Gastroesophageal sphincter (tissue), 4 donors: ENCODE measurements at regions not wholly inside any gene's neighbourhood (a gene's known extent, or its start where the extent isn't known, plus 50 kb on each side); places are given as distances from the start of the nearest gene placed in this dataset.
A peak's percentile ranks its signal among the peaks of the same experiment; 100 is the strongest.

Source experiments
- ATAC-seq: fragments of 150-250 bp; one replicate; pipeline ENCODE4 v1.9.1; 2016; ENCODE audit warnings: mild to moderate bottlenecking, moderate library complexity
- H3K27ac ChIP-seq, 4 donors: fragments of 200-600 bp; sonication (generic) in 3 of 4; 1 replicate in 3 of 4; 2 replicates in 1 of 4; pipeline ENCODE4 v1.5.1; 2016 to 2019
- H3K27me3 ChIP-seq: fragments of 200-600 bp; sonication (generic); one replicate; pipeline ENCODE4 v1.5.1; 2019
- H3K36me3 ChIP-seq, 2 donors: fragments of 200-600 bp; sonication (generic); one replicate each; pipeline ENCODE4 v1.5.1; 2019; ENCODE audit warnings: control low read depth in 1 of 2
- H3K4me1 ChIP-seq, 3 donors: fragments of 200-600 bp; sonication (generic); 1 replicate in 2 of 3; 2 replicates in 1 of 3; pipeline ENCODE4 v1.5.1; 2016 to 2019; ENCODE audit warnings: control low read depth in 2 of 3
- H3K4me3 ChIP-seq, 2 donors: fragments of 200-600 bp; sonication (generic); one replicate each; pipeline ENCODE4 v1.5.1; 2019; ENCODE audit warnings: mild to moderate bottlenecking in 1 of 2, moderate library complexity in 1 of 2
- H3K9me3 ChIP-seq, 3 donors: fragments of 200-600 bp; sonication (generic); one replicate each; pipeline ENCODE4 v1.5.1; 2017 to 2019; ENCODE audit warnings: control low read depth in 2 of 3
- CTCF ChIP-seq, 4 experiments: fragments of 200-600 bp in 2 of 4; fragments of 450-650 bp in 2 of 4; sonication (generic) in 1 of 4; IDR thresholded peaks; one replicate each; pipeline ENCODE4 v1.5.1; 2017 to 2019; ENCODE audit warnings: antibody characterized with exemption in 4 of 4, mild to moderate bottlenecking in 2 of 4, moderate library complexity in 2 of 4
- EP300 ChIP-seq: sonication (generic); formaldehyde crosslinking; IDR thresholded peaks from one replicate; pipeline ENCODE4 v1.6.1; 2017; ENCODE audit warnings: antibody characterized with exemption, mild to moderate bottlenecking
- POLR2A ChIP-seq, 2 donors: fragments of 450-650 bp; IDR thresholded peaks; one replicate each; pipeline ENCODE4 v1.6.1; 2017; ENCODE audit warnings: antibody characterized with exemption in 2 of 2, mild to moderate bottlenecking in 2 of 2, moderate library complexity in 1 of 2
- POLR2AphosphoS5 ChIP-seq: sonication (generic); formaldehyde crosslinking; IDR thresholded peaks from one replicate; pipeline ENCODE4 v1.6.1; 2017; ENCODE audit warnings: antibody characterized with exemption
- WGBS, 2 donors: methylation state at CpG; one replicate each; pipeline ENCODE4 v1.1.5; 2018; ENCODE audit warnings: low coverage in 1 of 2; 5-methylcytosine and 5-hydroxymethylcytosine counted together

GRCh38 chr7:18175801-18176450 lies 148.3 kb upstream of the PRPS1L1 start:
- Histone ChIP-seq H3K27me3 (no peaks in the 10 kb centered on the region), H3K36me3 (no peaks in the 10 kb centered on the region), H3K4me1 (peaks cover 0 to 47% (median 8%) of the 10 kb centered on the region in 3 donors), H3K27ac (peak overlapping the region in 3 of 4 donors; percentile 13 to 52 (median 37)), H3K4me3 (no peak overlapping the region), H3K9me3 (no peaks in the 10 kb centered on the region)
- 12 to 13% methylated on average over 1 to 2 of the region's 2 CpGs for WGBS, 2 donors
- peak; percentile 28 for TF ChIP-seq POLR2AphosphoS5
- TF ChIP-seq CTCF (IDR thresholded peaks at IDR 0.05), result no peak
- TF ChIP-seq POLR2A (IDR thresholded peaks at IDR 0.05), result no peak
- no peak for TF ChIP-seq EP300
- ATAC-seq, result no peak

- WGBS, 2 donors, result 97 to 100% methylated on average over 5 of the region's 5 CpGs
- Histone ChIP-seq H3K4me3 (no peak overlapping the region), H3K27me3 (no peaks in the 10 kb centered on the region), H3K9me3 (no peaks in the 10 kb centered on the region), H3K36me3 (no peaks in the 10 kb centered on the region), H3K27ac (no peak overlapping the region), H3K4me1 (peaks cover 0 to 47% (median 8%) of the 10 kb centered on the region in 3 donors)
- no peak for TF ChIP-seq POLR2AphosphoS5
- ATAC-seq, result no peak
Measured at GRCh38 chr7:18177129-18177814, 149.6 kb upstream of the PRPS1L1 start.

GRCh38 chr7:18177815-18178660 lies 150.4 kb upstream of the PRPS1L1 start:
- no peaks in the 10 kb centered on the region for H3K9me3 ChIP-seq
- H3K36me3 ChIP-seq, result no peaks in the 10 kb centered on the region
- H3K4me3 ChIP-seq, result no peak overlapping the region
- H3K27ac ChIP-seq, result no peak overlapping the region
- TF ChIP-seq CTCF (IDR thresholded peaks at IDR 0.05), result no peak
- TF ChIP-seq POLR2AphosphoS5, result no peak
- TF ChIP-seq EP300, result no peak
- no peak for TF ChIP-seq POLR2A (IDR thresholded peaks at IDR 0.05)
- H3K4me1 ChIP-seq, result peaks cover 0 to 47% (median 8%) of the 10 kb centered on the region in 3 donors
- 76 to 80% methylated on average over 2 to 5 of the region's 7 CpGs for WGBS, 2 donors
- no peak for ATAC-seq
- H3K27me3 ChIP-seq, result no peaks in the 10 kb centered on the region

- TF ChIP-seq CTCF (IDR thresholded peaks at IDR 0.05) (no peak), POLR2AphosphoS5 (no peak), EP300 (no peak), POLR2A (IDR thresholded peaks at IDR 0.05) (no peak)
- H3K27ac ChIP-seq, result no peak overlapping the region
- no peak for ATAC-seq
- no peak overlapping the region for H3K4me3 ChIP-seq
- H3K4me1 ChIP-seq, result peaks cover 0 to 47% (median 8%) of the 10 kb centered on the region in 3 donors
- no peaks in the 10 kb centered on the region for H3K9me3 ChIP-seq
- H3K36me3 ChIP-seq, result no peaks in the 10 kb centered on the region
- no peaks in the 10 kb centered on the region for H3K27me3 ChIP-seq
Measured at GRCh38 chr7:18179093-18179492, 151.4 kb upstream of the PRPS1L1 start.

GRCh38 chr7:18180685-18181084 lies 153.0 kb upstream of the PRPS1L1 start:
- WGBS, 2 donors, result 83 to 100% methylated on average over 1 of the region's 1 CpG
- peaks cover 0 to 35% (median 8%) of the 10 kb centered on the region in 3 donors for H3K4me1 ChIP-seq
- no peaks in the 10 kb centered on the region for H3K36me3 ChIP-seq
- no peak for TF ChIP-seq POLR2A (IDR thresholded peaks at IDR 0.05)
- TF ChIP-seq POLR2AphosphoS5, result no peak
- ATAC-seq, result no peak
- H3K4me3 ChIP-seq, result no peak overlapping the region
- H3K27me3 ChIP-seq, result no peaks in the 10 kb centered on the region
- no peaks in the 10 kb centered on the region for H3K9me3 ChIP-seq
- H3K27ac ChIP-seq, result no peak overlapping the region
